ENCODE measurements at regions not wholly inside any gene's neighbourhood (a gene's known extent, or its start where the extent isn't known, plus 50 kb on each side); places are given as distances from the start of the nearest gene placed in this dataset.

GRCh38 chr17:77688369-77688768 lies 270.1 kb upstream of the TNRC6C start:
- TF ChIP-seq POLR2A (IDR thresholded peaks at IDR 0.05; ENCODE audit: low read depth, low read length) (no peak), POLR2AphosphoS5 (IDR thresholded peaks at IDR 0.05; ENCODE audit: low read depth, low read length) (no peak)
